Activated B cell treated with CpG ODN at 0.5 μM for 24 hours (primary cell): ENCODE measurements at regions not wholly inside any gene's neighbourhood (a gene's known extent, or its start where the extent isn't known, plus 50 kb on each side); places are given as distances from the start of the nearest gene placed in this dataset.

ENCODE experiments used
- ATAC-seq: fragments of 200-7000 bp; cut with Tn5 transposase; one replicate; pipeline ENCODE4 v1.10.0; 2021; ENCODE audit warnings: low read depth, mild to moderate bottlenecking, moderate library complexity
- CTCF ChIA-PET: fragments of 350-600 bp; sonication (Branson Sonifier 250); formaldehyde crosslinking; loops from one replicate; lab custom pipeline; 2021; ENCODE audit warnings: antibody characterized with exemption; lab: Charles Lee
- POLR2A ChIA-PET: fragments of 350-600 bp; sonication (Branson Sonifier 250); formaldehyde crosslinking; loops from one replicate; lab custom pipeline; 2021; ENCODE audit warnings: antibody characterized with exemption; lab: Charles Lee
- DNase-seq: peaks from one replicate; pipeline ENCODE4 v3.0.0; 2022
- H3K27ac Mint-ChIP-seq: one replicate; pipeline ENCODE4 v1.8.0; 2020; ENCODE audit warnings: mixed read lengths
- H3K27me3 Mint-ChIP-seq: one replicate; pipeline ENCODE4 v1.8.0; 2021; ENCODE audit warnings: mixed read lengths
- H3K36me3 Mint-ChIP-seq: one replicate; pipeline ENCODE4 v1.8.0; 2021; ENCODE audit warnings: low read depth, mixed read lengths
- H3K4me1 Mint-ChIP-seq: one replicate; pipeline ENCODE4 v1.8.0; 2021; ENCODE audit warnings: mixed read lengths
- H3K4me3 Mint-ChIP-seq: one replicate; pipeline ENCODE4 v1.8.0; 2020; ENCODE audit warnings: mild to moderate bottlenecking, mixed read lengths
- H3K9me3 Mint-ChIP-seq: one replicate; pipeline ENCODE4 v1.8.0; 2020; ENCODE audit warnings: mixed read lengths
- intact Hi-C: fragments of 100-400 bp; cut with micrococcal nuclease; formaldehyde crosslinking; loops from one replicate; pipeline ENCODE4 v1.15.1; 2024
- TF ChIP-seq, protein P1 (sequence below): fragments of 200-600 bp; IDR thresholded peaks from one replicate; pipeline ENCODE4 v1.8.0; 2022; ENCODE audit warnings: antibody characterized with exemption, mild to moderate bottlenecking

DNA sequence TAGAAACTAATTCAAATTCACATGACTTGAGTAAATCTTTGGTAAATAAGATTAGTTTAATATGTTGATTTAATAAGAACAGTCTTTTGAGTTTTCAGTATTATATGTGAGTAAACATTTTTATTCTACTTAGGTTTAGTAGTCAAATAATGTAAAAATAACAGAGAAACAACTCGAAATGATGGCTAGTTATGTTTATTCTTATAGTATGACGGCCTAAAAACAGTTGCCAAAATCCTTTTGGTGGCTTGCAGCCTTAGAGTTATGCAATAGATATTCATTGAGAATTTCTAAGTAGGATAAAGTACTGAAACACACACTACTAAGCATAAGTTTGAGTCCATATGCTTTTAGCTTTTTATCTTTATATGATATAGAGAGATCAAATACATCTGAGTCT lies 184.8 kb downstream of the GNAI1 start:
- CTCF ChIA-PET, result no interaction called here
- no peaks in the 10 kb centered on the region for H3K27me3 Mint-ChIP-seq

DNA sequence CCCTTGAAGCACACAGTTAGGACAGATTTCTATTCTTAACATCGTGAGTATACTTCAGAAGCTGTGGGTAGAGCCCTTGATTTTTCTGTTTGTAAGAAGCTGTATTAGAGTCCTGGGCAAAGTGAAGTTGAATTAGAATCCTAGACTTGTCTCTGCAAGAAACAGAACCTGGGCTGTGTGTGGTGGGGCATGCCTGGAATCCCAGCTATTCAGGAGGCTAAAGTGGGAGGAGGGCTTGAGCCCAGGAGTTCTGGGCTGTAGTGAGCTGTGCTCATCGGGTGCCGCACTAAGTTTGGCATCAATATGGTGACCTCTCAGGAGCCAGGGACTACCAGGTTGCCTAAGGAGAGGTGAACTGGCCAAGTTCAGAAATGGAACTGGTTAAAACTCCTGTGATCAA lies 183.4 kb downstream of the GNAI1 start:
- TF ChIP-seq, protein P1, sequence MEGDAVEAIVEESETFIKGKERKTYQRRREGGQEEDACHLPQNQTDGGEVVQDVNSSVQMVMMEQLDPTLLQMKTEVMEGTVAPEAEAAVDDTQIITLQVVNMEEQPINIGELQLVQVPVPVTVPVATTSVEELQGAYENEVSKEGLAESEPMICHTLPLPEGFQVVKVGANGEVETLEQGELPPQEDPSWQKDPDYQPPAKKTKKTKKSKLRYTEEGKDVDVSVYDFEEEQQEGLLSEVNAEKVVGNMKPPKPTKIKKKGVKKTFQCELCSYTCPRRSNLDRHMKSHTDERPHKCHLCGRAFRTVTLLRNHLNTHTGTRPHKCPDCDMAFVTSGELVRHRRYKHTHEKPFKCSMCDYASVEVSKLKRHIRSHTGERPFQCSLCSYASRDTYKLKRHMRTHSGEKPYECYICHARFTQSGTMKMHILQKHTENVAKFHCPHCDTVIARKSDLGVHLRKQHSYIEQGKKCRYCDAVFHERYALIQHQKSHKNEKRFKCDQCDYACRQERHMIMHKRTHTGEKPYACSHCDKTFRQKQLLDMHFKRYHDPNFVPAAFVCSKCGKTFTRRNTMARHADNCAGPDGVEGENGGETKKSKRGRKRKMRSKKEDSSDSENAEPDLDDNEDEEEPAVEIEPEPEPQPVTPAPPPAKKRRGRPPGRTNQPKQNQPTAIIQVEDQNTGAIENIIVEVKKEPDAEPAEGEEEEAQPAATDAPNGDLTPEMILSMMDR, result no peak
- ChIA-PET CTCF (no interaction called here), POLR2A (no interaction called here)
- ATAC-seq (no peak), DNase-seq (no peak)
- H3K9me3 Mint-ChIP-seq, result peaks cover 2% of the 10 kb centered on the region
- no peak overlapping the region for H3K4me3 Mint-ChIP-seq
- no peaks in the 10 kb centered on the region for H3K36me3 Mint-ChIP-seq
- intact Hi-C loops, result no loop called here
- no peak overlapping the region for H3K27ac Mint-ChIP-seq
- no peaks in the 10 kb centered on the region for H3K4me1 Mint-ChIP-seq
- H3K27me3 Mint-ChIP-seq, result no peaks in the 10 kb centered on the region

More for the DNA sequence above, 184.8 kb downstream of the GNAI1 start:
- Mint-ChIP-seq H3K9me3 (peaks cover 2% of the 10 kb centered on the region), H3K27ac (no peak overlapping the region), H3K4me1 (no peaks in the 10 kb centered on the region), H3K4me3 (no peak overlapping the region), H3K36me3 (no peaks in the 10 kb centered on the region)
- intact Hi-C loops, result no loop called here
- DNase-seq (no peak), ATAC-seq (no peak)
- TF ChIP-seq, protein P1, result no peak
- POLR2A ChIA-PET, result no interaction called here

DNA sequence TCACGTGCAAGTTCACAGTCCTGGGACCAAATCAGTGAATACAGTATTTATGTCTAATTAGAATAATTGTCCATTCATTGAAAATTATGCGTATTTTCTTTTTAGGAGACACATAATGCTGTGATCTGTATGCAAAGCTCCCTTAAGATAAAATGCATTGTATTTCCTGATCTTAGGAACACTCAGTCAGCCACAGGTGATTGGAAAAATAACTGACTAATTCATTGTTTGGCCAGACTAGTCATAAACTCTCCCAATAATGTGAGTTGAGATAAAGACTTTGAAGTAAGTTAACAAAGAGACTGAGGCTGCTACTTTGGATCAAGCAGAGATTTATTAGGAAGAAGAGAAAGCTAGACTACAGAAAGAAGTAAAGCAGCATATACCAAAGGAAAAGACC lies 182.2 kb downstream of the GNAI1 start:
- no peak overlapping the region for H3K4me3 Mint-ChIP-seq
- H3K27me3 Mint-ChIP-seq, result no peaks in the 10 kb centered on the region
- H3K4me1 Mint-ChIP-seq, result no peaks in the 10 kb centered on the region
- H3K36me3 Mint-ChIP-seq, result no peaks in the 10 kb centered on the region
- ChIA-PET POLR2A (no interaction called here), CTCF (no interaction called here)
- H3K9me3 Mint-ChIP-seq, result peaks cover 2% of the 10 kb centered on the region
- no peak overlapping the region for H3K27ac Mint-ChIP-seq
- TF ChIP-seq, protein P1, result no peak
- intact Hi-C loops, result no loop called here
- ATAC-seq (no peak), DNase-seq (no peak)

DNA sequence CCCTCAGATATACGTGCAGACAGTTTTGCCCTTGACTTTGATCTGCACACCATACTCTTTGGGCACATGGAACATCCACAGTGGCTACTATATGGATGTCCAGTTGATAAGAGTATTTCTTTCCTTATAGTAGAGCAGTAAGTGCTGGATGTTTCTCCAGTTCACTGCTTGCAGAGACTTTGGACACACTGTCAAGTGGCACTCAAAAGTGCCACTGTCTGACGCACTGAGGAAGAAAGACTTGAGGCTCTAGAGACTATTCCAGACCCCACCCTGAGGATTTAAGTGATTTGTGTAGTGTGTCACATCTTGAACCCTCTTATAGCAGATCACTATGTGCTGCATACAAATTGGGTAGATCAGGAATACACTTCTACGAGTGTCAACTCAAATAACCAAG lies 179.1 kb downstream of the GNAI1 start:
- ChIA-PET POLR2A (no interaction called here), CTCF (no interaction called here)
- Mint-ChIP-seq H3K4me1 (no peaks in the 10 kb centered on the region), H3K9me3 (peaks cover 2% of the 10 kb centered on the region), H3K27ac (no peak overlapping the region), H3K4me3 (no peak overlapping the region), H3K27me3 (no peaks in the 10 kb centered on the region), H3K36me3 (no peaks in the 10 kb centered on the region)
- ATAC-seq (no peak), DNase-seq (no peak)
- intact Hi-C loops, result no loop called here
- TF ChIP-seq, protein P1, result no peak

DNA sequence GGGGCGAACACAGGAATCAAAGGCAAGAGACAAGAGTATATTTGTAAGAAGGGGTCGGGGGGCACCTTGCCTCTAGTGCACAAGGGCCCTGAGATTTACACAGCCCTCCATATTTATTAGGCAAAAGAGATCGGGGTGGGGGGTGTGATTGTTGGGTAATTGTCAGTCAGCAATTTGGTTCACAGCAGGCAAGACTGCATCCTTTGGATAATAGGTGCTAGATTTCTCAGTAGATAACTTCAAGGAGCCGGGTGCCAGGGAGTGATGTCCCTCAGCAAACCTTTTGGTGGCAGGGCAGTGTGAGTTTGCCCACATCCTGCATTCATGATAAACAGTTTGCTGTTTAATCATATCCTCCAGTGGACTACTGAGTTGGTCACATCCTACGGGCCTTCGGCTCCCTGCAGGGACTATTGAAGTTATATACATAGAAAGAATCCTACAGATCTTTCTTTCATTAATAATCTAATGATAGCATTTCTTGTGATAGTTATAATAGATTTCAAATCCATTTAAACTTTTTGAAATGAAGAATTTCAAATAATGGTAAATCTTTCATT lies 178.5 kb downstream of the GNAI1 start:
- ATAC-seq, result no peak
- POLR2A ChIA-PET, result no interaction called here
- no peaks in the 10 kb centered on the region for H3K4me1 Mint-ChIP-seq
- TF ChIP-seq, protein P1, result no peak
- no peak overlapping the region for H3K4me3 Mint-ChIP-seq
- DNase-seq, result no peak
- CTCF ChIA-PET, result no interaction called here
- H3K27ac Mint-ChIP-seq, result no peak overlapping the region
- H3K9me3 Mint-ChIP-seq, result peaks cover 2% of the 10 kb centered on the region
- H3K27me3 Mint-ChIP-seq, result no peaks in the 10 kb centered on the region
- intact Hi-C loops, result no loop called here
- H3K36me3 Mint-ChIP-seq, result no peaks in the 10 kb centered on the region
